ENCODE measurements at regions not wholly inside any gene's neighbourhood (a gene's known extent, or its start where the extent isn't known, plus 50 kb on each side); places are given as distances from the start of the nearest gene placed in this dataset.

GRCh38 chr1:234875328-234875952 is 253.2 kb downstream of the TOMM20 start:
- peak overlapping the region; percentile 69 to 81 for H3K27ac ChIP-seq
- H3K36me3 ChIP-seq, result no peaks in the 10 kb centered on the region
- no peaks in the 10 kb centered on the region for H3K4me1 ChIP-seq
- DNase-seq (ENCODE audit: low spot score in 2 of 2), result peak; percentile 71 to 85
- TF ChIP-seq CTCF (IDR thresholded peaks at IDR 0.05), result no peak
- no peaks in the 10 kb centered on the region for H3K27me3 ChIP-seq
- no peaks in the 10 kb centered on the region for H3K9me3 ChIP-seq
- H3K4me3 ChIP-seq, result no peak overlapping the region
- intact Hi-C loops (cut with DNase I; ENCODE audit: low total_unique reads), result no loop called here

- no peak overlapping the region for H3K4me3 ChIP-seq
- TF ChIP-seq POLR2A (IDR thresholded peaks at IDR 0.05) (no peak), POLR2AphosphoS5 (IDR thresholded peaks at IDR 0.05) (no peak), CTCF (IDR thresholded peaks at IDR 0.05) (no peak)
- H3K27me3 ChIP-seq, result no peaks in the 10 kb centered on the region
- peak overlapping the region in 1 of 2 donors; percentile 41 for H3K27ac ChIP-seq
- intact Hi-C loops (cut with DNase I; ENCODE audit: low total_unique reads), result no loop called here
- H3K36me3 ChIP-seq, result no peaks in the 10 kb centered on the region
- H3K4me1 ChIP-seq, result no peaks in the 10 kb centered on the region
- no peaks in the 10 kb centered on the region for H3K9me3 ChIP-seq
- no peak for DNase-seq (ENCODE audit: low spot score in 2 of 2)
Observed at GRCh38 chr1:234874291-234875288, 254.0 kb downstream of the TOMM20 start.

- no peak for DNase-seq (ENCODE audit: low spot score in 2 of 2)
- intact Hi-C loops (cut with DNase I; ENCODE audit: low total_unique reads), result no loop called here
Observed at GRCh38 chr1:234871710-234872271, 256.8 kb downstream of the TOMM20 start.

GRCh38 chr1:234871039-234871709 is 257.5 kb downstream of the TOMM20 start:
- Histone ChIP-seq H3K27me3 (no peaks in the 10 kb centered on the region), H3K4me3 (no peak overlapping the region), H3K9me3 (no peaks in the 10 kb centered on the region), H3K36me3 (no peaks in the 10 kb centered on the region), H3K27ac (no peak overlapping the region), H3K4me1 (no peaks in the 10 kb centered on the region)
- DNase-seq (ENCODE audit: low spot score in 2 of 2), result no peak
- no peak for TF ChIP-seq POLR2A (IDR thresholded peaks at IDR 0.05)
- no peak for TF ChIP-seq POLR2AphosphoS5 (IDR thresholded peaks at IDR 0.05)
- no peak for TF ChIP-seq CTCF (IDR thresholded peaks at IDR 0.05)
- intact Hi-C loops (cut with DNase I; ENCODE audit: low total_unique reads), result no loop called here

More at GRCh38 chr1:234871710-234872271, 256.8 kb downstream of the TOMM20 start:
- Histone ChIP-seq H3K4me1 (no peaks in the 10 kb centered on the region), H3K27me3 (no peaks in the 10 kb centered on the region), H3K27ac (no peak overlapping the region), H3K36me3 (no peaks in the 10 kb centered on the region), H3K4me3 (no peak overlapping the region), H3K9me3 (no peaks in the 10 kb centered on the region)
- no peak for TF ChIP-seq CTCF (IDR thresholded peaks at IDR 0.05)
- TF ChIP-seq POLR2A (IDR thresholded peaks at IDR 0.05), result no peak
- no peak for TF ChIP-seq POLR2AphosphoS5 (IDR thresholded peaks at IDR 0.05)

Data from breast epithelium (tissue), 4 donors.